ENCODE measurements at regions not wholly inside any gene's neighbourhood (a gene's known extent, or its start where the extent isn't known, plus 50 kb on each side); places are given as distances from the start of the nearest gene placed in this dataset.

DNA sequence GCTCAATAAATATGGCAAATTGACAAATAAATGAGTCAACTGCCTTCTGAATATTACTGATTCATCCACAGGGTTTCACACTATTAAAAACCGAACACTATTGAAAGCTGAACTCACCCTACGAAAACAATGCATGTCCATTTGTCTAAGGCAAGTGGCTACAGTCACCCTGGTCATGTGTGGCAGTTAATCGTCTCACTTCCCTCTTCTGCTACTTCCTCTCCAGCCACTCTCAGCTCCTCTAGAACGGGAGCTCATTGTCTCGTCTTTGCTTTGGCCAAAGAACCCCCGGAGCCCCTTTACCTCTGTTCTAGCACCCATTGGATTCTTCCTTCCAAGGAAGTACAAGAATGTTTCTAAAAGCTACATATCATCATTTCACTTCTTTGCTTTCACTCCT lies 74.4 kb upstream of the ZNF599 start:
- TF ChIP-seq POLR2A (IDR thresholded peaks at IDR 0.05): no peak
- TF ChIP-seq POLR2AphosphoS5 (IDR thresholded peaks at IDR 0.05): no peak
- TF ChIP-seq, protein P1, sequence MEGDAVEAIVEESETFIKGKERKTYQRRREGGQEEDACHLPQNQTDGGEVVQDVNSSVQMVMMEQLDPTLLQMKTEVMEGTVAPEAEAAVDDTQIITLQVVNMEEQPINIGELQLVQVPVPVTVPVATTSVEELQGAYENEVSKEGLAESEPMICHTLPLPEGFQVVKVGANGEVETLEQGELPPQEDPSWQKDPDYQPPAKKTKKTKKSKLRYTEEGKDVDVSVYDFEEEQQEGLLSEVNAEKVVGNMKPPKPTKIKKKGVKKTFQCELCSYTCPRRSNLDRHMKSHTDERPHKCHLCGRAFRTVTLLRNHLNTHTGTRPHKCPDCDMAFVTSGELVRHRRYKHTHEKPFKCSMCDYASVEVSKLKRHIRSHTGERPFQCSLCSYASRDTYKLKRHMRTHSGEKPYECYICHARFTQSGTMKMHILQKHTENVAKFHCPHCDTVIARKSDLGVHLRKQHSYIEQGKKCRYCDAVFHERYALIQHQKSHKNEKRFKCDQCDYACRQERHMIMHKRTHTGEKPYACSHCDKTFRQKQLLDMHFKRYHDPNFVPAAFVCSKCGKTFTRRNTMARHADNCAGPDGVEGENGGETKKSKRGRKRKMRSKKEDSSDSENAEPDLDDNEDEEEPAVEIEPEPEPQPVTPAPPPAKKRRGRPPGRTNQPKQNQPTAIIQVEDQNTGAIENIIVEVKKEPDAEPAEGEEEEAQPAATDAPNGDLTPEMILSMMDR (IDR thresholded peaks at IDR 0.05): no peak
